ENCODE measurements at regions not wholly inside any gene's neighbourhood (a gene's known extent, or its start where the extent isn't known, plus 50 kb on each side); places are given as distances from the start of the nearest gene placed in this dataset.

- ChIA-PET RAD21 (ENCODE audit: low non-redundant PET in 1 of 2, low total read pairs in 2 of 2, uncharacterized antibody in 2 of 2, unreplicated experiment in 2 of 2) (no interaction called here), POLR2A (no interaction called here), CTCF (no interaction called here)
- H3K36me3 ChIP-seq (ENCODE audit: control insufficient read depth in 1 of 2, insufficient read depth in 2 of 2, low read length in 2 of 2): no peaks in the 10 kb centered on the region
- H3K4me1 ChIP-seq (ENCODE audit: control insufficient read depth in 1 of 2, insufficient read depth in 2 of 2, low read length in 2 of 2): no peaks in the 10 kb centered on the region
- H3K9me3 ChIP-seq (ENCODE audit: control insufficient read depth in 1 of 2, insufficient read depth in 1 of 2, low read depth in 1 of 2, low read length in 2 of 2): no peaks in the 10 kb centered on the region
- DNase-seq (ENCODE audit: low read depth, low spot score): no peak
- no peak overlapping the region for H3K27ac ChIP-seq (ENCODE audit: low read depth, low read length)
- ATAC-seq: no peak
- H3K9ac ChIP-seq (ENCODE audit: low read length): no peak overlapping the region
- no TSS peak for BruUV-seq (replicated peaks)
- TF ChIP-seq CTCF (IDR thresholded peaks at IDR 0.05 in 2 of 3, conservative IDR thresholded peaks at IDR 0.05 in 1 of 3; ENCODE audit: borderline replicate concordance in 1 of 3, insufficient read depth in 1 of 3, low read depth in 2 of 3, low read length in 2 of 3): no peak
- no peak for TF ChIP-seq JUND (IDR thresholded peaks at IDR 0.05)
- TF ChIP-seq, protein P1, sequence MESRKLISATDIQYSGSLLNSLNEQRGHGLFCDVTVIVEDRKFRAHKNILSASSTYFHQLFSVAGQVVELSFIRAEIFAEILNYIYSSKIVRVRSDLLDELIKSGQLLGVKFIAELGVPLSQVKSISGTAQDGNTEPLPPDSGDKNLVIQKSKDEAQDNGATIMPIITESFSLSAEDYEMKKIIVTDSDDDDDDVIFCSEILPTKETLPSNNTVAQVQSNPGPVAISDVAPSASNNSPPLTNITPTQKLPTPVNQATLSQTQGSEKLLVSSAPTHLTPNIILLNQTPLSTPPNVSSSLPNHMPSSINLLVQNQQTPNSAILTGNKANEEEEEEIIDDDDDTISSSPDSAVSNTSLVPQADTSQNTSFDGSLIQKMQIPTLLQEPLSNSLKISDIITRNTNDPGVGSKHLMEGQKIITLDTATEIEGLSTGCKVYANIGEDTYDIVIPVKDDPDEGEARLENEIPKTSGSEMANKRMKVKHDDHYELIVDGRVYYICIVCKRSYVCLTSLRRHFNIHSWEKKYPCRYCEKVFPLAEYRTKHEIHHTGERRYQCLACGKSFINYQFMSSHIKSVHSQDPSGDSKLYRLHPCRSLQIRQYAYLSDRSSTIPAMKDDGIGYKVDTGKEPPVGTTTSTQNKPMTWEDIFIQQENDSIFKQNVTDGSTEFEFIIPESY (IDR thresholded peaks at IDR 0.05; ENCODE audit: extremely low read depth, insufficient replicate concordance, low read length): no peak
- no peak for TF ChIP-seq ZFX (IDR thresholded peaks at IDR 0.05)
- TF ChIP-seq EZH2 (IDR thresholded peaks at IDR 0.05): no peak
- TF ChIP-seq YY1 (IDR thresholded peaks at IDR 0.05; ENCODE audit: extremely low read depth, insufficient replicate concordance, low read depth, low read length): no peak
- TF ChIP-seq RAD21 (IDR thresholded peaks at IDR 0.05; ENCODE audit: low read depth): no peak
- no peak for TF ChIP-seq SP1 (IDR thresholded peaks at IDR 0.05; ENCODE audit: low read depth)
- TF ChIP-seq REST (IDR thresholded peaks at IDR 0.05; ENCODE audit: low read depth): no peak
- TF ChIP-seq EGR1 (IDR thresholded peaks at IDR 0.05; ENCODE audit: low read depth): no peak
- no peak for TF ChIP-seq CBX3 (IDR thresholded peaks at IDR 0.05; ENCODE audit: low read depth)
- no peak for TF ChIP-seq POLR2AphosphoS5 (IDR thresholded peaks at IDR 0.05; ENCODE audit: low read depth, low read length)
- TF ChIP-seq POLR2A (IDR thresholded peaks at IDR 0.05; ENCODE audit: borderline replicate concordance, extremely low read depth, insufficient read depth, insufficient read length): no peak
- TF ChIP-seq EZH2phosphoT487 (IDR thresholded peaks at IDR 0.05; ENCODE audit: borderline replicate concordance): no peak
- TF ChIP-seq, protein P2, sequence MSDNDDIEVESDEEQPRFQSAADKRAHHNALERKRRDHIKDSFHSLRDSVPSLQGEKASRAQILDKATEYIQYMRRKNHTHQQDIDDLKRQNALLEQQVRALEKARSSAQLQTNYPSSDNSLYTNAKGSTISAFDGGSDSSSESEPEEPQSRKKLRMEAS (IDR thresholded peaks at IDR 0.05): no peak
- no peak for TF ChIP-seq ZNF274 (IDR thresholded peaks at IDR 0.05; ENCODE audit: low read depth, low read length)
- H3K27me3 ChIP-seq (ENCODE audit: insufficient read depth, low read length): peaks cover 59% of the 10 kb centered on the region
- no peaks in the 10 kb centered on the region; the same call in 1 of the 2 replicates for H4K20me1 ChIP-seq (ENCODE audit: insufficient read depth)
- no peaks in the 10 kb centered on the region for H3K79me2 ChIP-seq (ENCODE audit: insufficient read depth, low read length)
- H3K4me2 ChIP-seq (ENCODE audit: low read length): no peak overlapping the region
- intact Hi-C loops (cut with micrococcal nuclease): no loop called here
- no peak overlapping the region for H2AFZ ChIP-seq (ENCODE audit: low read depth, low read length, poor library complexity, severe bottlenecking)
- H3K4me3 ChIP-seq (replicated peaks in 1 of 2; ENCODE audit: low read depth in 1 of 2, low read length in 2 of 2): no peak overlapping the region
- H3K9me2 ChIP-seq (ENCODE audit: insufficient read depth): no peaks in the 10 kb centered on the region
Observed at GRCh38 chr12:114041590-114041989, 75.5 kb upstream of the RBM19 start.
